ENCODE measurements at regions not wholly inside any gene's neighbourhood (a gene's known extent, or its start where the extent isn't known, plus 50 kb on each side); places are given as distances from the start of the nearest gene placed in this dataset.

GRCh38 chr22:48706934-48707762, 1120.5 kb downstream of the BRD1 start:
- no peak for DNase-seq

GRCh38 chr22:48705917-48706605, 1121.6 kb downstream of the BRD1 start:
- DNase-seq, result no peak

- no peak for DNase-seq
Measured at GRCh38 chr22:48705159-48705916, 1122.3 kb downstream of the BRD1 start.

GRCh38 chr22:48704335-48704734, 1123.3 kb downstream of the BRD1 start:
- no peak for DNase-seq

GRCh38 chr22:48703265-48703941, 1124.3 kb downstream of the BRD1 start:
- no peak for DNase-seq

- no peak for DNase-seq
Measured at GRCh38 chr22:48702573-48703264, 1125.0 kb downstream of the BRD1 start.

GRCh38 chr22:48701296-48702030, 1126.2 kb downstream of the BRD1 start:
- DNase-seq, result no peak

GRCh38 chr22:48700566-48701295, 1126.9 kb downstream of the BRD1 start:
- DNase-seq, result no peak

GRCh38 chr22:48700180-48700565, 1127.5 kb downstream of the BRD1 start:
- DNase-seq, result no peak

- no peak for DNase-seq
Measured at GRCh38 chr22:48699511-48699910, 1128.2 kb downstream of the BRD1 start.

GRCh38 chr22:48698618-48699017, 1129.1 kb downstream of the BRD1 start:
- no peak for DNase-seq

GRCh38 chr22:48697694-48698276, 1129.9 kb downstream of the BRD1 start:
- DNase-seq, result no peak

- DNase-seq, result no peak
Measured at GRCh38 chr22:48697223-48697622, 1130.5 kb downstream of the BRD1 start.

GRCh38 chr22:48696371-48696770, 1131.3 kb downstream of the BRD1 start:
- DNase-seq, result no peak

- DNase-seq, result no peak
Measured at GRCh38 chr22:48695731-48696305, 1131.9 kb downstream of the BRD1 start.

GRCh38 chr22:48695251-48695650, 1132.4 kb downstream of the BRD1 start:
- DNase-seq, result no peak

- DNase-seq, result no peak
Measured at GRCh38 chr22:48694296-48694883, 1133.3 kb downstream of the BRD1 start.

- no peak for DNase-seq
Measured at GRCh38 chr22:48693377-48694135, 1134.1 kb downstream of the BRD1 start.
